Suprapubic skin (tissue), 4 donors: ENCODE measurements at regions not wholly inside any gene's neighbourhood (a gene's known extent, or its start where the extent isn't known, plus 50 kb on each side); places are given as distances from the start of the nearest gene placed in this dataset.

Experiments used
- DNase-seq, 2 donors: peaks; one replicate each; pipeline ENCODE4 v3.0.0-alpha.2; 2019; ENCODE audit warnings: low spot score in 2 of 2
- H3K27ac ChIP-seq: fragments of 200-600 bp; sonication (generic); one replicate; pipeline ENCODE4 v1.5.1; 2019
- H3K27me3 ChIP-seq: fragments of 200-600 bp; sonication (generic); one replicate; pipeline ENCODE4 v1.5.1; 2019
- H3K36me3 ChIP-seq: fragments of 200-600 bp; sonication (generic); one replicate; pipeline ENCODE4 v1.5.1; 2019
- H3K4me1 ChIP-seq: fragments of 200-600 bp; sonication (generic); one replicate; pipeline ENCODE4 v1.5.1; 2019
- H3K4me3 ChIP-seq: fragments of 200-600 bp; sonication (generic); one replicate; pipeline ENCODE4 v1.5.1; 2019; ENCODE audit warnings: mild to moderate bottlenecking
- H3K9me3 ChIP-seq: fragments of 200-600 bp; sonication (generic); one replicate; pipeline ENCODE4 v1.5.1; 2019
- CTCF ChIP-seq, 2 donors: fragments of 200-600 bp in 1 of 2; fragments of 450-650 bp in 1 of 2; sonication (generic) in 1 of 2; IDR thresholded peaks; one replicate each; pipeline ENCODE4 v1.5.1; 2016 to 2019; ENCODE audit warnings: antibody characterized with exemption in 2 of 2, mild to moderate bottlenecking in 1 of 2, moderate library complexity in 1 of 2
- EP300 ChIP-seq: sonication (generic); formaldehyde crosslinking; IDR thresholded peaks from one replicate; pipeline ENCODE4 v1.6.1; 2017; ENCODE audit warnings: antibody characterized with exemption
- POLR2A ChIP-seq, 2 donors: fragments of 450-650 bp; IDR thresholded peaks; one replicate each; pipeline ENCODE4 v1.6.1; 2017; ENCODE audit warnings: antibody characterized with exemption in 2 of 2, mild to moderate bottlenecking in 2 of 2, moderate library complexity in 2 of 2
- POLR2AphosphoS5 ChIP-seq, 3 donors: sonication (generic); formaldehyde crosslinking; IDR thresholded peaks; one replicate each; pipeline ENCODE4 v1.6.1; 2017; ENCODE audit warnings: antibody characterized with exemption in 3 of 3
- WGBS: methylation state at CpG from one replicate; pipeline ENCODE4 v1.1.5; 2018; 5-methylcytosine and 5-hydroxymethylcytosine counted together

- DNase-seq = no peak
- Histone ChIP-seq H3K4me1 (no peaks in the 10 kb centered on the region), H3K27ac (no peak overlapping the region), H3K9me3 (no peaks in the 10 kb centered on the region), H3K27me3 (no peaks in the 10 kb centered on the region), H3K36me3 (no peaks in the 10 kb centered on the region), H3K4me3 (no peak overlapping the region)
- 66% methylated on average over 8 of the region's 9 CpGs for WGBS
- TF ChIP-seq POLR2A (IDR thresholded peaks at IDR 0.05) (no peak), EP300 (no peak), POLR2AphosphoS5 (IDR thresholded peaks at IDR 0.05) (no peak), CTCF (IDR thresholded peaks at IDR 0.05) (no peak)
These were observed 58.1 kb upstream of the POMGNT2 start for GRCh38 chr3:43163895-43164493.

GRCh38 chr3:43162230-43163084 lies 56.6 kb upstream of the POMGNT2 start:
- TF ChIP-seq POLR2A (IDR thresholded peaks at IDR 0.05) (no peak), EP300 (no peak), CTCF (IDR thresholded peaks at IDR 0.05) (no peak), POLR2AphosphoS5 (IDR thresholded peaks at IDR 0.05) (no peak)
- no peak overlapping the region for H3K4me3 ChIP-seq
- no peaks in the 10 kb centered on the region for H3K4me1 ChIP-seq
- 45% methylated on average over 13 of the region's 13 CpGs for WGBS
- no peaks in the 10 kb centered on the region for H3K9me3 ChIP-seq
- no peaks in the 10 kb centered on the region for H3K27me3 ChIP-seq
- H3K27ac ChIP-seq = no peak overlapping the region
- no peak for DNase-seq
- H3K36me3 ChIP-seq = no peaks in the 10 kb centered on the region

- H3K4me3 ChIP-seq = no peak overlapping the region
- 56% methylated on average over 5 of the region's 5 CpGs for WGBS
- H3K27ac ChIP-seq = no peak overlapping the region
- peak in 1 of 2 donors; percentile 18 for TF ChIP-seq CTCF (IDR thresholded peaks at IDR 0.05)
- no peak for TF ChIP-seq EP300
- H3K36me3 ChIP-seq = no peaks in the 10 kb centered on the region
- H3K4me1 ChIP-seq = no peaks in the 10 kb centered on the region
- no peak for DNase-seq
- no peaks in the 10 kb centered on the region for H3K9me3 ChIP-seq
- H3K27me3 ChIP-seq = no peaks in the 10 kb centered on the region
These were observed 55.9 kb upstream of the POMGNT2 start for GRCh38 chr3:43161684-43162229.

- WGBS = 100% methylated on average over 1 of the region's 1 CpG
- no peaks in the 10 kb centered on the region for H3K27me3 ChIP-seq
- no peaks in the 10 kb centered on the region for H3K4me1 ChIP-seq
- no peak overlapping the region for H3K4me3 ChIP-seq
- no peak overlapping the region for H3K27ac ChIP-seq
- no peaks in the 10 kb centered on the region for H3K36me3 ChIP-seq
- no peak for DNase-seq
- TF ChIP-seq POLR2AphosphoS5 (IDR thresholded peaks at IDR 0.05) (no peak), EP300 (no peak), CTCF (IDR thresholded peaks at IDR 0.05) (no peak), POLR2A (IDR thresholded peaks at IDR 0.05) (no peak)
- no peaks in the 10 kb centered on the region for H3K9me3 ChIP-seq
These were observed 54.8 kb upstream of the POMGNT2 start for GRCh38 chr3:43160664-43161063.

- no peaks in the 10 kb centered on the region for H3K4me1 ChIP-seq
- H3K4me3 ChIP-seq = no peak overlapping the region
- DNase-seq = no peak
- TF ChIP-seq EP300 (no peak), POLR2AphosphoS5 (IDR thresholded peaks at IDR 0.05) (no peak), POLR2A (IDR thresholded peaks at IDR 0.05) (no peak), CTCF (IDR thresholded peaks at IDR 0.05) (no peak)
- H3K9me3 ChIP-seq = no peaks in the 10 kb centered on the region
- H3K36me3 ChIP-seq = no peaks in the 10 kb centered on the region
- H3K27ac ChIP-seq = no peak overlapping the region
- 93% methylated on average over 3 of the region's 3 CpGs for WGBS
- no peaks in the 10 kb centered on the region for H3K27me3 ChIP-seq
These were observed 54.0 kb upstream of the POMGNT2 start for GRCh38 chr3:43159876-43160255.
